HCT116 (cell line): ENCODE measurements at regions not wholly inside any gene's neighbourhood (a gene's known extent, or its start where the extent isn't known, plus 50 kb on each side); places are given as distances from the start of the nearest gene placed in this dataset.

ENCODE experiments used
- ATAC-seq: fragments of 200-7000 bp; cut with Tn5 transposase; 2 replicates; pipeline ENCODE4 v1.9.1; 2020; ENCODE audit warnings: mild to moderate bottlenecking, moderate library complexity
- BruUV-seq: library from RNA; stranded (reverse); fragments of 400-500 nt; replicated peaks from 2 replicates; lab custom pipeline; 2021; lab: Mats Ljungman, UMichigan
- CTCF ChIA-PET: fragments of 300-600 bp; sonication (Branson Sonifier 250); formaldehyde crosslinking; loops from one replicate; lab custom pipeline; 2021; ENCODE audit warnings: antibody characterized with exemption; lab: Charles Lee
- POLR2A ChIA-PET: fragments of 300-600, 350-600 bp; sonication (Branson Sonifier 250); formaldehyde crosslinking; loops from one replicate; lab custom pipeline; 2021; ENCODE audit warnings: antibody characterized with exemption; lab: Charles Lee
- RAD21 ChIA-PET, 2 experiments: fragments of 300-600 bp; sonication (Branson Sonifier 250); formaldehyde crosslinking; loops; one replicate each; lab custom pipeline; 2023; ENCODE audit warnings: low total read pairs in 2 of 2; ENCODE audit not compliant: uncharacterized antibody in 2 of 2, unreplicated experiment in 2 of 2, low non-redundant PET in 1 of 2; lab: Charles Lee
- DNase-seq: peaks from one replicate; pipeline ENCODE4 v3.0.0-alpha.2; 2010; ENCODE audit warnings: low read depth, low spot score
- H2AFZ ChIP-seq: fragments of 200-600 bp; shearing (Covaris generic), sonication (generic); 2 replicates; pipeline ENCODE4 v1.6.1; 2017; ENCODE audit warnings: low read depth, mixed run types, mixed read lengths, antibody characterized with exemption, low read length; ENCODE audit not compliant: poor library complexity, severe bottlenecking
- H3K27ac ChIP-seq: 2 replicates; pipeline ENCODE4 v1.5.1; 2012; ENCODE audit warnings: low read depth, low read length
- H3K27me3 ChIP-seq: fragments of 200-600 bp; sonication (generic); 2 replicates; pipeline ENCODE4 v1.6.1; 2016; ENCODE audit warnings: mixed run types, low read length, mixed read lengths; ENCODE audit not compliant: insufficient read depth
- H3K36me3 ChIP-seq, 2 experiments: fragments of 200-500 bp in 1 of 2; fragments of 200-600 bp in 1 of 2; sonication (Bioruptor generic) in 1 of 2; sonication (generic) in 1 of 2; 2 replicates each; pipeline versions ENCODE4 v1.5.1 to v1.6.1; 2014 to 2016; ENCODE audit warnings: low read length in 2 of 2, inconsistent platforms in 1 of 2, mixed read lengths in 1 of 2, mixed run types in 1 of 2; ENCODE audit not compliant: insufficient read depth in 2 of 2, control insufficient read depth in 1 of 2
- H3K4me1 ChIP-seq, 2 experiments: fragments of 200-600 bp in 1 of 2; sonication (generic) in 1 of 2; 2 replicates each; pipeline versions ENCODE4 v1.5.1 to v1.6.1; 2012 to 2017; ENCODE audit warnings: low read length in 2 of 2, inconsistent platforms in 1 of 2, mild to moderate bottlenecking in 1 of 2, mixed read lengths in 1 of 2, mixed run types in 1 of 2, moderate library complexity in 1 of 2; ENCODE audit not compliant: insufficient read depth in 2 of 2, control insufficient read depth in 1 of 2
- H3K4me2 ChIP-seq: fragments of 200-600 bp; sonication (generic); 2 replicates; pipeline ENCODE4 v1.6.1; 2017; ENCODE audit warnings: mixed run types, low read length, mixed read lengths
- H3K4me3 ChIP-seq, 2 experiments: fragments of 200-600 bp in 1 of 2; sonication (generic) in 1 of 2; replicated peaks in 1 of 2; 2 replicates each; pipeline ENCODE4 v1.5.1; 2011 to 2016; ENCODE audit warnings: low read length in 2 of 2, control low read depth in 1 of 2, low read depth in 1 of 2, mild to moderate bottlenecking in 1 of 2, mixed read lengths in 1 of 2, mixed run types in 1 of 2
- H3K79me2 ChIP-seq: fragments of 200-600 bp; sonication (generic); 2 replicates; pipeline ENCODE4 v1.6.1; 2017; ENCODE audit warnings: mild to moderate bottlenecking, mixed run types, low read length, moderate library complexity, mixed read lengths; ENCODE audit not compliant: insufficient read depth
- H3K9ac ChIP-seq: fragments of 200-600 bp; sonication (generic); 2 replicates; pipeline ENCODE4 v1.6.1; 2016; ENCODE audit warnings: low read length, mixed read lengths
- H3K9me2 ChIP-seq: fragments of 200-600 bp; sonication (generic), shearing (Covaris generic); 2 replicates; pipeline ENCODE4 v1.6.1; 2017; ENCODE audit warnings: mixed run types, mild to moderate bottlenecking, moderate library complexity; ENCODE audit not compliant: insufficient read depth
- H3K9me3 ChIP-seq, 2 experiments: fragments of 200-500 bp in 1 of 2; fragments of 200-600 bp in 1 of 2; sonication (Bioruptor generic) in 1 of 2; sonication (generic) in 1 of 2; 2 replicates each; pipeline ENCODE4 v1.6.1; 2014 to 2017; ENCODE audit warnings: low read length in 2 of 2, mixed read lengths in 2 of 2, inconsistent platforms in 1 of 2, low read depth in 1 of 2, mild to moderate bottlenecking in 1 of 2, mixed run types in 1 of 2, moderate library complexity in 1 of 2; ENCODE audit not compliant: control insufficient read depth in 1 of 2, insufficient read depth in 1 of 2
- H4K20me1 ChIP-seq: fragments of 200-600 bp; sonication (generic), shearing (Covaris generic); 2 replicates; pipeline ENCODE4 v1.6.1; 2017; ENCODE audit warnings: mixed run types, mild to moderate bottlenecking, moderate library complexity; ENCODE audit not compliant: insufficient read depth
- ATF3 ChIP-seq: IDR thresholded peaks from 2 replicates; pipeline ENCODE4 v1.6.1; 2012
- CEBPB ChIP-seq: IDR thresholded peaks from 2 replicates; pipeline ENCODE4 v1.6.1; 2012; ENCODE audit warnings: low read depth
- CTCF ChIP-seq, 3 experiments: fragments of 200-600 bp in 1 of 3; sonication (generic) in 1 of 3; IDR thresholded peaks in 2 of 3; conservative IDR thresholded peaks in 1 of 3; 2 replicates each; pipeline ENCODE4 v1.5.1; 2012 to 2017; ENCODE audit warnings: low read depth in 2 of 3, low read length in 2 of 3, antibody characterized with exemption in 1 of 3, borderline replicate concordance in 1 of 3, control low read depth in 1 of 3, mild to moderate bottlenecking in 1 of 3, mixed read lengths in 1 of 3, mixed run types in 1 of 3, moderate library complexity in 1 of 3; ENCODE audit not compliant: insufficient read depth in 1 of 3
- EGR1 ChIP-seq: IDR thresholded peaks from 2 replicates; pipeline ENCODE4 v1.6.1; 2012; ENCODE audit warnings: low read depth
- ELF1 ChIP-seq: IDR thresholded peaks from 2 replicates; pipeline ENCODE4 v1.6.1; 2012; ENCODE audit warnings: low read depth, borderline replicate concordance
- EZH2 ChIP-seq: fragments of 200-600 bp; sonication (generic); IDR thresholded peaks from 2 replicates; pipeline ENCODE4 v1.6.1; 2017; ENCODE audit warnings: antibody characterized with exemption, mixed run types
- EZH2phosphoT487 ChIP-seq: fragments of 200-600 bp; IDR thresholded peaks from 2 replicates; pipeline ENCODE4 v1.6.1; 2018; ENCODE audit warnings: antibody characterized with exemption, borderline replicate concordance
- FOSL1 ChIP-seq: IDR thresholded peaks from 2 replicates; pipeline ENCODE4 v1.6.1; 2012; ENCODE audit warnings: low read depth
- MAX ChIP-seq: IDR thresholded peaks from 2 replicates; pipeline ENCODE4 v1.6.1; 2012
- POLR2A ChIP-seq: IDR thresholded peaks from 2 replicates; pipeline ENCODE4 v1.7.0; 2011; ENCODE audit warnings: borderline replicate concordance; ENCODE audit not compliant: insufficient read depth, insufficient read length; ENCODE audit errors: extremely low read depth
- REST ChIP-seq: IDR thresholded peaks from 2 replicates; pipeline ENCODE4 v1.6.1; 2012; ENCODE audit warnings: low read depth
- SIN3A ChIP-seq: IDR thresholded peaks from 2 replicates; pipeline ENCODE4 v1.6.1; 2012; ENCODE audit warnings: low read depth
- SP1 ChIP-seq: IDR thresholded peaks from 2 replicates; pipeline ENCODE4 v1.6.1; 2012; ENCODE audit warnings: low read depth
- TCF7L2 ChIP-seq: IDR thresholded peaks from 2 replicates; pipeline ENCODE4 v1.7.0; 2011; ENCODE audit warnings: borderline replicate concordance, inconsistent platforms; ENCODE audit not compliant: insufficient read depth, insufficient read length; ENCODE audit errors: extremely low read depth
- ZBTB33 ChIP-seq: IDR thresholded peaks from 2 replicates; pipeline ENCODE4 v1.6.1; 2011; ENCODE audit warnings: mild to moderate bottlenecking, low read length, moderate library complexity; ENCODE audit not compliant: insufficient replicate concordance; ENCODE audit errors: extremely low read depth
- ZNF274 ChIP-seq: fragments of 200-500 bp; sonication (Bioruptor generic); IDR thresholded peaks from 2 replicates; pipeline ENCODE4 v1.6.1; 2014; ENCODE audit warnings: mild to moderate bottlenecking, low read depth, low read length, inconsistent platforms
- intact Hi-C: fragments of 100-400 bp; cut with micrococcal nuclease; formaldehyde crosslinking; loops from 2 replicates; pipeline ENCODE4 v1.10.0; 2022

- intact Hi-C loops: no loop called here
- ChIA-PET RAD21 (no interaction called here), CTCF (no interaction called here), POLR2A (no interaction called here)
- H3K79me2 ChIP-seq: no peaks in the 10 kb centered on the region
- no peaks in the 10 kb centered on the region for H3K36me3 ChIP-seq
- no peak overlapping the region for H3K4me3 ChIP-seq
- H3K9me2 ChIP-seq: no peaks in the 10 kb centered on the region
- H3K9me3 ChIP-seq: peaks cover 11 to 19% of the 10 kb centered on the region in 2 experiments; a peak in 3 of 4 replicates
- H3K4me2 ChIP-seq: no peak overlapping the region
- H2AFZ ChIP-seq: no peak overlapping the region
- DNase-seq (no peak), ATAC-seq (no peak)
- H3K27ac ChIP-seq: no peak overlapping the region
- TF ChIP-seq ZBTB33 (no peak), ZNF274 (no peak), SP1 (no peak), CEBPB (no peak), EZH2phosphoT487 (no peak), REST (no peak), ATF3 (no peak), EZH2 (no peak), ELF1 (no peak), EGR1 (no peak), SIN3A (no peak), CTCF (IDR thresholded peaks at IDR 0.05 in 2 of 3, conservative IDR thresholded peaks at IDR 0.05 in 1 of 3; ENCODE audit: borderline replicate concordance in 1 of 3, insufficient read depth in 1 of 3, low read depth in 2 of 3, low read length in 2 of 3) (no peak), MAX (no peak), TCF7L2 (no peak), POLR2A (no peak), FOSL1 (no peak)
- H3K4me1 ChIP-seq: no peaks in the 10 kb centered on the region
- H3K9ac ChIP-seq: no peak overlapping the region
- no TSS peak for BruUV-seq
- no peaks in the 10 kb centered on the region for H3K27me3 ChIP-seq
- H4K20me1 ChIP-seq: no peaks in the 10 kb centered on the region
Measured at GRCh38 chr4:59024257-59024656, 1914.1 kb upstream of the IGFBP7 start.
